HG03025 (cell line): ENCODE measurements at regions not wholly inside any gene's neighbourhood (a gene's known extent, or its start where the extent isn't known, plus 50 kb on each side); places are given as distances from the start of the nearest gene placed in this dataset.

ENCODE experiments used
- ATAC-seq: cut with Tn5 transposase; IDR thresholded peaks from one replicate; pipeline ENCODE4 v1.9.1; 2021; ENCODE audit warnings: mild to moderate bottlenecking, moderate library complexity; ENCODE audit not compliant: unreplicated experiment, low FRiP score

DNA sequence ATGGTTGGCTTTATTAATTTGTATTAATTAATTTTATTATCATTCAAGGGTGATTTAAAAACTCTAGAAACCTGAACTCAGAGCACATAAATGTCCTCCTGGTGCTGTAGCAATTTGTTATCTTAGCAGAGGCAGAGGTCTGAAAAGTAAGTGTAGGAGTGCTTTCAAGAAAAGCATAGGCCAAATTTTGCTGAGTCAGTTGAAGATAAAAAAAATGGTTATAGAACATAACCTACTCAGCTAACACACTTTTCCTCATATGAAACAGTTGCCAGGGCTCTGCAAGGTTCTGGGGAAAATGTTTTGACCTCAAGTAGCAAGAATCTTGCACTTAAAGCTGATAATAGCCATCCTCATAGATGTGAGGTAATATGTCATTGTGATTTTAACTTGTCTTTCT is 53.5 kb upstream of the CHODL start:
- ATAC-seq = no peak

DNA sequence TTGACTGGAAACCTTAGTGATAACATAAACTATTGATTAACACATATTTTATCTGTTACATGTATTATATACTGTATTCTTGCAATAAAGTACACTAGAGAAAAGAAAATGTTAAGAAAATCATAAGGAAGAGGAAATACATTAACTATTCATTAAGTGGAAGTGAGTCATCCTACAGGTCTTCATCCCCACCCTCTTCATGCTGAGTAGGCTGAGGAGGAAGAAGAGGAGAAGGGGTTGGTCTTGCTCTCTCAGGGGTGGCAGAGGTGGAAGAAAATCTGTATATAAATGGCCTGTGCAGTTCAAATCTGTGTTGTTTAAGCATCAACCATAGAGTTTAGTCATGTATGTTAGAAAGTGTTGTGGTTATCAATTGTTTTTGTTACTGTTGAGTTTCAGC is 66.1 kb upstream of the CHODL start:
- ATAC-seq = no peak

DNA sequence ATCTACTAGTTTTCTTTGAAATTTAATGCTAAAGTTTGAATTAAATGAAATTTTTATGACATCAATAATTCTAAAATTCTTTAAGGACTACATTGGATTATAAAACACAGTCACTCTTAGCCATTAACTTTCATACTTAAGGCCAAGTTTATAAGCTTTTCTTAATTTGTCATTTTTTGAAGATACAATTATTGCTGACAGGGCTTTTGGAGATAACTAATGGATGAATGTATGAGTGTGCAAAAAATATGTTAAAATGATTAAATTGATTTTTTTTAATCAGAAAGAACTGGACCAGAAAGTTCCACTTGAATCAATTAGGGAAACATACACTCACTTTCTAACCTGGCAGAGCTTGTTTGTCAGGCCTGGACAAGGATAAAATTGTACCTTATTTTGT is 70.3 kb upstream of the CHODL start:
- ATAC-seq = no peak

DNA sequence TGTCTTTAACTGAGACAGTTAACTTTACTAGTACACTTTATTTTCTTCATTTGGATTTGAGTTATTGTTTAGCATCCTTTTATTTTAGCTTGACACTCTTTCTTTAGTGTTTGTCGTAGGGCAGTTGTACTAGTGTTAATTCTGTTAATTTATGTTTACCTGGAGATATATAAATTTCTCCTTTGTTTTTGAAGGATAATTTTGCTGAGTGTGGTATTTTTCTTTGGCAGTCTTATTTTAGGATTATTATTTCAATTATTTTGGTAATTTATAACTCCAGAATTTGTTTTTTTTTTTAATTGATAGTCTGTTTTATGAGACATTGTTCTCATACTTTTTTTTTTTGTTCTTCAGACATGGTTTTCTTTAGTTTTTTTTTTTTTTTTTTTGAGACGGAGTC is 73.8 kb upstream of the CHODL start:
- no peak for ATAC-seq

DNA sequence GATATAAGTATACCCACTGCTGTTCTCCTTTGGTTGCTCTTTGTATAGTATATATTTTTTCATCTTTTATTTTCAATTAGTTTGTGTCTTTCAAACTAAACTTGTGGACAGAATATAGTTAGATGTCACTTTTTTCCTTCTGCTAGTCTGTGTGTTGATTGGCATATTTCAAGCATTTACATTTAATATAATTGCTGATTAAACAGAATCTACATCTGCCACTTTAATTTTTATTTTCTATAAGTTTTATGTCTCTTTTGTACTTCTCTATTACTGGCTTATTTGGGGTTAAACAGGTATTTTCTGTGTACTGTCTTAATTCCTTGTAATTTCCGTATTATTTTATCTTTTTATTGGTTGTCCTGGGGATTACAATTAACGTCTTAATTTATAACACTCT is 74.4 kb upstream of the CHODL start:
- no peak for ATAC-seq

DNA sequence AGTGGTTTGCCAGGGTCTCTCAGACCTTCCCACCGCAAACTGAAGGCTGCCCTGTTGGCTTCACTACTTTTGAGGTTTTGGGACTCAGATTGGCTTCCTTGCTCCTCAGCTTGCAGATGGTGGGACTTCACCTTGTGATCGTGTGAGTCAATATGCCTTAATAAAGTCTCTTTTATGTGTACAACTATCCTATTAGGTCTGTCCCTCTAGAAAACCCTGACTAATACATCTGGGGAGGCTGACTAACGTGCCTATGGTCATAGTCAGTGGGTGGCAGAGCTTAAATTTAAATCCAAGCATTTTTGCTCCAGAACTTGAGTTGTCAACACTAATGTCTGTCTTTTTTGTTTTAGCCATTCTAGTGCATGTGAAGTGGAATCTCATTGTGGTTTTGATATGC is 76.5 kb upstream of the CHODL start:
- no peak for ATAC-seq

DNA sequence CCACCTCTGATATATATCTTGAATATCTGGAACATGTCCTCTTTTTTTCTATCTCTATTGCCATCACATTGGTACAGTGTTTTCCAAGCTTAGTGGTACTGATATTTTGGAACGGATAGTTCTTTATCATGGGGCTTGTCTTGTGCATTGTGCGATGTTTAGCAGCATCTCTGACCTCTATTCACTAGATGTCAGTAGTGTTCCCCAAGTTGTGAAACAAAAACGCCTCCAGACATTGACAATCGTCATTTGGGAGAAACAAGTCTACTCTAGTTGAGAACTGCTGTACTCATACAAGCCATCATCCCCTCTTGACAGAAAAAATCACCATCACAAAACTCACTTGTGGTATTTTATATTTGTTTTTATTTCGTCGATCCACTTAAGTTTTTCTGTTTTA is 79.7 kb upstream of the CHODL start:
- ATAC-seq = no peak

DNA sequence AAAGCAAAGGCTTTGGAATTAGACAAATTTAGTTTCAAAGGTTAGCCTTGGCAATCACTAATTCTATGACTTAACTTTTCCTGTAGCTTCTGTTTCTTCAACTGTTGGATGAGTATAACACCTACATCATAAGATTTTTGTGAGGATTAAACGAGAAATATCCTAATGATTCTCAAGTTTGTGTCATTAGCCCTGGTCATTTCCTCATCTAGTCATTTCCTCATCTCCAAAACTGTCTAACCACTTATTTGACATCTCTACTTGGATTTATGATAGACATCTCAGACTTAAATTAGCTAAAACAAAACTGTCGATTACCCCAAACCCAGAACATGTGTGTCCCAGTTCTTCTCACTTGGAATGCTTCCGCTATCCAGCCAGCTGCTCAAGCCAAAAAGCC is 80.2 kb upstream of the CHODL start:
- no peak for ATAC-seq

DNA sequence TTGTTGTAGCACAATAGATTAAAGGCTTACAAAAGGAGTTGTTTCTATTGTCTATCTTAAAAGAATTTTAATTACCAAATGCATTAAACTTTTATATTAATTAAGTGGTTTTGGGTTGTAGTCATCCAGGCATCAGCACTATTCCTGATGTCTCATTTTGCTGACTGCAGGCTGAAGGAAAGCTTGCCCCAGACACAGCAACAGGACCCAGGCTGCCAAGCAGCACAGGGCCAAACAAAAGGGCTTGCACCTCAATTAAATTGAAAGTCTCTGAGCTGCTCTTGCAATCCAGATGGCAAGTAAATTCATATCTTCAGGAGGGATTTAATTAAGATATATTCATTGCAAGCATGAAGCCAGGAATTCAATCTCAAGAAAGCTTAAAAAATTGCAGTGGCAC is 80.7 kb upstream of the CHODL start:
- ATAC-seq = no peak

DNA sequence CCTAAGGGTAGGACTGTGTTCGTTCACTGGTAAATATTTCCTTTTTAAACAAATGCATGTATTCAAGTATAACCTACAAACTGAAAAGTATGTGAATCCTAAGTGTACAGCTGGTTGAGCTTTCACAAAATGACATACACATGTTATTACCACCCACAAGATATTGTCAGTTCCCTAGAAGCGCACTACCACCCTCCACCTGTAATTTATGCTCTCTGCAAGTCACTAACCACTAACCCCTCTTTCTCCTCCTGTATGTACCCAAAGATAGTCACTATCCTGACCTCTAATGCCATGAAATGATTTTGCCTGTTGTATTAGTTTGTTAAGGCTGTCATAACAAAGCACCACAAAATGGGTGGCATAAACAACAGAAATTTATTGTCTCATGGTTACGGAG is 82.8 kb upstream of the CHODL start:
- no peak for ATAC-seq

DNA sequence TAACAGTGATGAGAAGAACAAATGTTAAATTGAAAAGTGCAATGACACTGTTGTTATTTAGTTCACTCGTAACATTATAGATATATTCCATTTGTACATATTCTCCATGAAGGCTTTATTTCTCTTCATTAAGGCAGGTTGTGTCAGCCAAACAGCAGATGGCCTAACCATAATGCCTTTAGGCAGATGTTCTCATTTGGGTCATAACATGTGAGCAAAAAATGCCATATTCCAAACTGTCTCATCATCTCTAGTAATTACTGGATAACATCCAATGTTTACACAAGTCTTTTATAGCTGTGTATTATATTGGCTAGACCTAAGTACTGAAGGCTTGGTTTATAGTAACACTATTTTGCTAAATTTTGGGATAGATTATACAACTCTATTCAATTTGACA is 87.2 kb upstream of the CHODL start:
- no peak for ATAC-seq

DNA sequence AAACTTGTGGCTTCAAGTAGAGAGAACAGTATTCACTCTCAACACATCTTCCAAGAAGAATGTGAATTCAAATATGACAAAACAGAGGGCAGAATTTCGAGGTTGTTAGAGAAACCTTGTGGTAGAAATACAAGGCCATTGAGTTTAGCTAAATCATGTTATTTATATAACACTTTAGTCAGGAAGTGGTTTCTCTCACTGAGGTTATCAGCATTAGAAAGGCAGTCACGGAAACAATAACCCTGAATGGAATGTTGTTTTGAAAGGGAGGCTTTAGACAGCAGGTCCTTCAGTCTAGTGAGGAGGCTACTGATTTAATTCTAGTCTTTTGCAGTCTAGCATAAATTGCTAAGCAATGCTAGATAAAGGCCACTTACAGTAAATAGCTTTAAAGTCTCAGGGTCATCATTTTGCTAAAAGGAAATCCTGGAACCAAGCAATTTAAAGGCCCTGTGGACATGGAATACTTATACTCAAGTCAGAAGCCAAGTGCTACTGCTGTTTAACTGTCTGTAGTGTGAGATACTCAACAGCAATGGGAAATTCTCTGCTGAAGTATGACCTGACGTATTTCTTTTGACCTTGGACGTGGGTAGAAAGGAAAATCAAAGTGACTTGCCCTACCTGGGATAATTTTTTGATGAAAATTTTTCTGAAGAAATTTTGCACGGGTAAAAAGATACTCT is 89.0 kb upstream of the CHODL start:
- ATAC-seq = no peak

DNA sequence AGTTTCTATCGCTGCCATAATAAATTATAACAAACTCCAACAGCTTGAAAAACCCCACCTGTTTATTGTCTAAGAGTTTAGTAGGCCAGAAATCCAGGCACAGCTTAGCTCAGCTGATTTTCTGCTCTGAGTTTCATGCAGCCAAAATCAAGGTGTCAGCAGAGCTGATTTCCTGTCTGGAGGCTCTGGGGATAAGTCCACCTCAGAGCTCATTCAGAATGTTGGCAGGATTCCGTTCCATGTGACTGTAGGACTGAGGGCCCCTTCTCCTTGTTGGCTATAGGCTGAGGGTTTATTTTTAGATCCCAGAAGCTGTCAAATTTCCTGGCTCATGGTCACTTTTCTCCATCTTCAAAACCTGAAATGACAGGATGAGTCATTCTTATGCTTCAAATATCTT is 91.6 kb upstream of the CHODL start:
- no peak for ATAC-seq

DNA sequence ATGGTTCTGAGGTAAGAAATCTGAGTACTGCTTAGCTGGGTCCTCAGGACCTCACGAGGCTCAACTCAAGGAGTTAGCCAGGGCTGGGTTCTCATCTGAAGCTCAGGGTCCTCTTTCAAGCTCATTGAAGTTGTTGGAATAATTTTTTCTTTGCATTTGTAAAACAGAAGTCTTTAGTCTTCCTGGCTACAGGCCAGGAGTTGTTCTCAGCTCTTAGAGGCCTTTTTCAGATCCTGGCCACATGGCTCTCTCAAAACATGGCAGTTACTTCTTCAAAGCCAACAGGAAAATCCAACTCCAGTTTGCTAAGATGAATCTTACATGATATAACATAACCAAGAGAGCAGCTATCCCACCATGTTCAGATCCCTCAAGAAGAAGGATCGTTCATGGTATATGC is 92.3 kb upstream of the CHODL start:
- no peak for ATAC-seq

DNA sequence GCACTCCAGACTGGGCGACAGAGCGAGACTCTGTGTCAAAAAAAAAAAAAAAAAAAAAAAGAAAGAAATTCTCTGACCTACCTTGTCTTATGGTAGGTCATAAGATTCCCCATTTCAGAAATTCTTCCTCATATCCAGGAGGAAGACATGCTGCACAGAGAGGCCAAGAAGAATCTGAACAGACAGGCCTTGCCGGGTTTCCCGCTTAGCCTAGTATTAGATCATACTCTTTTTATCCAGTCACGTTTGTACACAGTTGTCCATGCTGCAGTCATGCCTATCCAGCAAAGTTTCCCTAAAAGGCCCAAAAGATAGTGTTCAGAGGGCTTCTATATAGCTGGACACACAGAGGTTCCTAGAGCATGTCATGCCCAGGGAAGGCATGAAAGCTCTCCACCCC is 93.6 kb upstream of the CHODL start:
- no peak for ATAC-seq

DNA sequence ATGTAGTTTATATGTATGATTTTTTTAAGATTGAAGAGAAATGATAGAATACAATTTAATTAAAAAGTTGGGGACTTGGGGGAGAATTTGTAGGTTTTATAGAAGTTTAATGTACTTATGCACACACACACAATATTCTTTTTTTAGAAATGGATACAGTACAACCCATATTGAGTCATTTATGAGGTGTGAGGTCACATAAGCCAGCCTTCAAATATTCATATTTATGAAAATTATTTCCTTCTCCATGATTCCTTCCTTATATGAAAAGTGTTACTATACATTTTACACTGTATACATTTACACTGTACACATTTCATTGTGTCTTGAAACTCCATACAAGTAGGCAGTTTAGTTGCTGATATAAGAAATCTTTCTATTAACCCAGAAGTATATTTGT is 96.2 kb upstream of the CHODL start:
- ATAC-seq = no peak

DNA sequence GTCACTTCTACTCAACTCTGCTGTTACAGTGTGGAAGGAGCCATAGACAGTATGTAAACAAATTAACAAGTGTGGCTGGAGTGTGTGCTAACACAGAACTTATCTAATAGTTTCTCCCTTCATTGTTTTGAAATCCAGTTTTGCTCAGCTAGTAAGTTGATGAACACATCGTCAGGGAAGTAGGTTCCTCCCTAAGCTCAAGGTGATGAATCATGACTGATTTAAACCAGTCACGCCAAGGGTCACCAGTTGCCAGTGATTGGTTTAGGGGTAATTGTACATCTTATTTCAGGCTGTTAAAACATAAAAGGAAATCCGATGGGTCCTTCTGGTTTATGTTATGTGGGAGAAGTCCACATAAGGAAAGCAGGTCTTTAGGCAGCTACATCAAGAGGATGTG is 97.0 kb upstream of the CHODL start:
- no peak for ATAC-seq

DNA sequence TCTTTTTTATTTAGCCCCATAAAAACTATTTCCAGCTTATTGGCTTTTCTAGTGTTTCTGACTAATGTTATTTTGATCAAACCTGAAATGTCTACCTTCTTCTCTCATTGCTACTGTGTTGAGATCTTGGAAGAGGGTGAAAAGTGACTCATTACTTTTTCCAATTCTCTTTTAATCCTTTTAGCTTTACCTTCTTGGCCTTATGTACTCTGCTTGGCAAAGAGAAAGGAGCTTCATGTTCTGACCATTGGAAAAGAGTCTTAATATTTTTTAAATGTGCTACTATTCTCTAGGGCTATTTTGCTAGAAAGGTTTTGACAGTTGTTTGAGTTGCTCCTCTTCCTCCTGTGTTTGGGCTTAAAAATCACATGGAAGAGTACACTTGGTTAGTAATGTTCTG is 97.8 kb upstream of the CHODL start:
- ATAC-seq = no peak

DNA sequence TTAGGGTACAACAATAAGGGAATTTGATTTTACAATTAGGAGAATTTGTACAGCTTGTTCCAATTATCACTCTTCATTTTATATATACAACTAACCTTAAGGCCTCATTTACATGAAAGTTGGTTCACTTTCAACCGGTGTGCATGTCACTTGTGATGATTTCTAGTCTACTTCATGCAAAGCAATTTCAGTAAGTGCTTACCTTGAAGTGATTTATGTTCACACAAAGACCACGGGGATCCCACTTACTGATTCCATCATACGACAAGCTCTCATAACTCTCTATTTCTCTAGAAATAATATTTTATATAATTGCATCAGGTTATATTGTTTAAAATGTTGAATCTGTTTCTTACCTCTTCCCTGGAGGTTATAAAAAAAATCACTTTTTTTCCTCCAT is 100.3 kb upstream of the CHODL start:
- no peak for ATAC-seq

DNA sequence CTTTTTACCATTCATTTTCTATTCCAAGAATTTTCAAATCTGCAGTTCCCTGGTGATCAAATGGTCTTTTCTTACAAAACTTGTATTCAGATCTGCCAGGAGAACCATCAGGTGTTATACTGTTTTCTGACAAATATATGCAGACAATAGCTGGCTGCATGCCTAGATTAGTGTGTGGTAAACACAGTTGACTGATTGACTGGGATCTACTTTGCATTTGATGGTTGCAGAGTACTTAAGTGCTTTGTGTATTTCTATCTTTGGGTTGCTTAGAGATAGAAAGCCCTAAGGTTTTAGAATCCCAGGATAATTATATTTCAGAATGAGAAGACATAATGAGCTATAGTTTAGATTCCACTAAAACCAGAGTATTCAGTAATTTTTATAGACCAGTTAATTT is 102.0 kb upstream of the CHODL start:
- ATAC-seq = no peak

DNA sequence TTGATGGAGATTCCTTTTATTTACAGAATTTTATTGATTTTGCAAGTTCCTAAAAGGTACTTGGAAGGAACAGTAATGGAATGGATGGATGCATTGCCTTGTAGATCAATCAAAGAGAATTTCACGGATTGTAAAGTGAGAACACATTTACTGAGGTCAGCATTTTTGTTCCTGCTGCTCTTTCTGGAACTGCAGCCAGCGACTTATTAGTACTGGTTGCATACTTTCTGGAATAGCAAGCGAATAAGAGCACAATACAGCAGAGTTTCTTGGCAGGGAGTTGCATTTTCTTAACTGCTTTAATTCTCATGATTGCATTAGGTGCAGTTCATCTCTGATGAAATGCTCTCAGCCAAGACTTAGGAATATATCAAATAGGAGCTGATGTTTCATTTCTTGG is 106.1 kb upstream of the CHODL start:
- ATAC-seq = no peak

DNA sequence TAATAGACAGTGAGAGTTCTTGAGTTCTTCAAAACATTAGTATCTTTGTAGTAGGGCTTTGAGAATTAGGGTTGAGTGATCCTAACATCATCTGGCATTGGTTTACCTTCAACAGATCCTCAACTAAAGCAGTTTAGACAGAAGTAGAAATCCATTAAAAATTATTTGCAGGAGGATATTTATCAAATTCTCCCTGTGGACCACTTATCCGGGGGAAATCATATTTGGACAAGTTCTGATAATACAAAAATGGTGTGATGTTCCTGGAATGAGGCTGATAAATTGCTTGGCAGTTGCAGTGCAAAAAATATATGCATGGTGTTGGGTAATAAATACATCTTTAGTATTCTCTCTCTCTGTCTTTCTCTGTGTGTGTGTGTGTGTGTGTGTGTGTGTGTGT is 115.1 kb upstream of the CHODL start:
- no peak for ATAC-seq

DNA sequence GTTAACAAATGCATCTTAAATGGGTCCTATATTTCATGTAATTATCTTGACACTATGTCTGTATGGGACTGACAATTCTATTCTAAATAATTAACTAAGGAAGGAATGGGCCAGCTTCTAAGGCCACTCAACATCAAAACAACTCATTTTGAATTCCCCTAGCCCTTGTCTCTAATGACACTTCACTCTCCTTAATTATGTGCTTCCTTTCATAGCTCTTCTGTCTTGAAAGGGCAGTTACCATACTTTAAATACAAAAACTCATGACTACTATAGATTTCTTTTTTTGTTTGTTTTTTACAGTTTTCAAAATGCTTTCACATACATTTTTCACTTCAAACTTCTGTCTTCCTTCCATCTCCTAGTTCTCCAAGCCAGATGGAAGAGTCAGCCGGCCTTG is 126.1 kb upstream of the CHODL start:
- no peak for ATAC-seq
